ENCODE measurements at regions not wholly inside any gene's neighbourhood (a gene's known extent, or its start where the extent isn't known, plus 50 kb on each side); places are given as distances from the start of the nearest gene placed in this dataset.
A peak's percentile ranks its signal among the peaks of the same experiment; 100 is the strongest.

- Mint-ChIP-seq H3K27me3 (ENCODE audit: low read depth) (no peaks in the 10 kb centered on the region), H3K27ac (peak overlapping the region; percentile 7 to 48 (median 27)), H3K4me3 (no peak overlapping the region), H3K36me3 (ENCODE audit: low read depth) (no peaks in the 10 kb centered on the region), H3K4me1 (peaks cover 18% of the 10 kb centered on the region), H3K9me3 (no peaks in the 10 kb centered on the region)
- TF ChIP-seq CTCF (IDR thresholded peaks at IDR 0.05; ENCODE audit: unreplicated experiment in 3 of 3), result no peak
These were observed 470.6 kb upstream of the BCHE start for GRCh38 chr3:166307756-166308350.

- Mint-ChIP-seq H3K36me3 (ENCODE audit: low read depth) (no peaks in the 10 kb centered on the region), H3K4me3 (no peak overlapping the region), H3K27me3 (ENCODE audit: low read depth) (no peaks in the 10 kb centered on the region), H3K9me3 (no peaks in the 10 kb centered on the region), H3K4me1 (peaks cover 18% of the 10 kb centered on the region), H3K27ac (no peak overlapping the region)
- no peak for TF ChIP-seq CTCF (IDR thresholded peaks at IDR 0.05; ENCODE audit: unreplicated experiment in 3 of 3)
These were observed 467.4 kb upstream of the BCHE start for GRCh38 chr3:166304584-166304983.

GRCh38 chr3:166303681-166304080 is 466.5 kb upstream of the BCHE start:
- TF ChIP-seq CTCF (IDR thresholded peaks at IDR 0.05; ENCODE audit: unreplicated experiment in 3 of 3), result no peak
- H3K36me3 Mint-ChIP-seq (ENCODE audit: low read depth), result no peaks in the 10 kb centered on the region

GRCh38 chr3:166302331-166302730 is 465.1 kb upstream of the BCHE start:
- no peak for TF ChIP-seq CTCF (IDR thresholded peaks at IDR 0.05; ENCODE audit: unreplicated experiment in 3 of 3)
- Mint-ChIP-seq H3K4me1 (no peaks in the 10 kb centered on the region), H3K27ac (no peak overlapping the region), H3K4me3 (no peak overlapping the region), H3K36me3 (ENCODE audit: low read depth) (no peaks in the 10 kb centered on the region), H3K9me3 (no peaks in the 10 kb centered on the region), H3K27me3 (ENCODE audit: low read depth) (no peaks in the 10 kb centered on the region)

More at GRCh38 chr3:166303681-166304080, 466.5 kb upstream of the BCHE start:
- no peak overlapping the region for H3K27ac Mint-ChIP-seq
- H3K9me3 Mint-ChIP-seq, result no peaks in the 10 kb centered on the region
- H3K4me3 Mint-ChIP-seq, result no peak overlapping the region
- no peaks in the 10 kb centered on the region for H3K27me3 Mint-ChIP-seq (ENCODE audit: low read depth)
- H3K4me1 Mint-ChIP-seq, result peaks cover 12% of the 10 kb centered on the region

GRCh38 chr3:166296179-166296783 is 459.1 kb upstream of the BCHE start:
- no peak overlapping the region for H3K4me3 Mint-ChIP-seq
- no peak overlapping the region for H3K27ac Mint-ChIP-seq
- no peaks in the 10 kb centered on the region for H3K27me3 Mint-ChIP-seq (ENCODE audit: low read depth)
- no peaks in the 10 kb centered on the region for H3K4me1 Mint-ChIP-seq
- H3K9me3 Mint-ChIP-seq, result no peaks in the 10 kb centered on the region
- no peaks in the 10 kb centered on the region for H3K36me3 Mint-ChIP-seq (ENCODE audit: low read depth)
- no peak for TF ChIP-seq CTCF (IDR thresholded peaks at IDR 0.05; ENCODE audit: unreplicated experiment in 3 of 3)

All from nephron (organoid).